CD4-positive, alpha-beta memory T cell (primary cell): ENCODE measurements at regions not wholly inside any gene's neighbourhood (a gene's known extent, or its start where the extent isn't known, plus 50 kb on each side); places are given as distances from the start of the nearest gene placed in this dataset.

Experiments used
- CTCF ChIA-PET: fragments of 350-600 bp; sonication (Branson Sonifier 250); formaldehyde crosslinking; loops from one replicate; lab custom pipeline; 2021; ENCODE audit warnings: inconsistent platforms; ENCODE audit not compliant: partially characterized antibody; lab: Charles Lee
- POLR2A ChIA-PET: fragments of 350-600 bp; sonication (Branson Sonifier 250); formaldehyde crosslinking; loops from one replicate; lab custom pipeline; 2021; ENCODE audit not compliant: partially characterized antibody; lab: Charles Lee
- DNase-seq, 5 donors: peaks; one replicate each; pipeline versions ENCODE4 v3.0.0 to v3.0.0-alpha.2; 2020 to 2022; ENCODE audit warnings: mixed read lengths in 1 of 5
- H3K27ac ChIP-seq: one replicate; pipeline ENCODE4 v1.7.0; 2013; ENCODE audit warnings: low read depth, low read length
- H3K27me3 ChIP-seq: 2 replicates; pipeline ENCODE4 v1.7.0; 2013; ENCODE audit warnings: mild to moderate bottlenecking, low read length, moderate library complexity; ENCODE audit not compliant: insufficient read depth
- H3K36me3 ChIP-seq: 2 replicates; pipeline ENCODE4 v1.7.0; 2013; ENCODE audit warnings: mild to moderate bottlenecking, low read length, moderate library complexity; ENCODE audit not compliant: insufficient read depth
- H3K4me1 ChIP-seq: 2 replicates; pipeline ENCODE4 v1.7.0; 2013; ENCODE audit warnings: mild to moderate bottlenecking, low read length, moderate library complexity; ENCODE audit not compliant: insufficient read depth
- H3K4me3 ChIP-seq, 2 donors: one replicate each; pipeline ENCODE4 v1.7.0; 2013; ENCODE audit warnings: low read length in 2 of 2, mild to moderate bottlenecking in 1 of 2
- H3K9me3 ChIP-seq, 2 donors: one replicate each; pipeline ENCODE4 v1.7.0; 2013; ENCODE audit warnings: low read length in 2 of 2, control low read depth in 1 of 2; ENCODE audit not compliant: control insufficient read depth in 1 of 2
- H3K27ac Mint-ChIP-seq, 7 donors: one replicate each; pipeline ENCODE4 v1.8.0; 2020 to 2021; ENCODE audit warnings: mixed read lengths in 7 of 7, mild to moderate bottlenecking in 6 of 7, inconsistent platforms in 3 of 7, moderate library complexity in 3 of 7
- H3K27me3 Mint-ChIP-seq, 2 donors: one replicate each; pipeline ENCODE4 v1.8.0; 2020 to 2021; ENCODE audit warnings: mixed read lengths in 2 of 2
- H3K36me3 Mint-ChIP-seq, 2 donors: one replicate each; pipeline ENCODE4 v1.8.0; 2020 to 2021; ENCODE audit warnings: mixed read lengths in 2 of 2, inconsistent platforms in 1 of 2, mild to moderate bottlenecking in 1 of 2
- H3K4me1 Mint-ChIP-seq, 4 donors: one replicate each; pipeline ENCODE4 v1.8.0; 2020 to 2021; ENCODE audit warnings: mixed read lengths in 4 of 4, mild to moderate bottlenecking in 1 of 4
- H3K4me3 Mint-ChIP-seq, 8 donors: one replicate each; pipeline ENCODE4 v1.8.0; 2020 to 2021; ENCODE audit warnings: mixed read lengths in 8 of 8, mild to moderate bottlenecking in 7 of 8, moderate library complexity in 6 of 8, inconsistent platforms in 3 of 8
- H3K9me3 Mint-ChIP-seq, 8 donors: one replicate each; pipeline ENCODE4 v1.8.0; 2020 to 2021; ENCODE audit warnings: mixed read lengths in 8 of 8, mild to moderate bottlenecking in 5 of 8, inconsistent platforms in 3 of 8, moderate library complexity in 1 of 8
- intact Hi-C: fragments of 100-400 bp; cut with micrococcal nuclease; formaldehyde crosslinking; loops from one replicate; pipeline ENCODE4 v1.15.1; 2023

DNA sequence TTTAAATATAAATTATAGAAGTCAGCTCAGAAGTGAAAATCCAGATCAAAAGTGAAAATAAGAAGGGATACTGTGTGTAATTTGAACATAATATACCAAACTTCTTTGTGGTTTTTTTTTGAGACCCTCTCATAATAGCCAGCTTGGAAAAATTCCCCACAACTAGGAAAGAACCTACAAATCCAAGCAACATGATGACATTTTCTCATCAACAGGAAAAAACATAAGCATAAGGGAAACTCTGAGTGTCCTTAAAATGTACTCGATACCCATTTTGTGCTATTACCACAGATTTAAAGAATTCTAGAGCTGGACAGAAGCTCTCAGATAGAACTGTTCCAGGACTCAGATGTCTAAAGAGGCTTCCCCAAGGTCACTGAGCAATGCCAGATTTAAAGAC is 214.8 kb upstream of the KLF14 start:
- no peaks in the 10 kb centered on the region for H3K36me3 ChIP-seq
- Mint-ChIP-seq H3K36me3 (peaks cover 13 to 42% of the 10 kb centered on the region in 2 donors), H3K27me3 (no peaks in the 10 kb centered on the region), H3K4me1 (peaks cover 46 to 59% (median 55%) of the 10 kb centered on the region in 4 donors), H3K4me3 (peak overlapping the region in 6 of 8 donors; percentile 20 to 48 (median 34)), H3K9me3 (no peaks in the 10 kb centered on the region), H3K27ac (peak overlapping the region in 5 of 7 donors; percentile 37 to 71 (median 48))
- DNase-seq = no peak
- no peaks in the 10 kb centered on the region for H3K9me3 ChIP-seq
- H3K4me3 ChIP-seq = no peak overlapping the region
- POLR2A ChIA-PET = interaction anchor here (2.5 to 8.9 kb wide), 3 partner anchors 9 to 18 kb away, joined by 13 to 176 read pairs (median 66); no protein-coding TSS in a partner anchor
- no peaks in the 10 kb centered on the region for H3K27me3 ChIP-seq
- H3K4me1 ChIP-seq = peaks cover 96% of the 10 kb centered on the region
- CTCF ChIA-PET = interaction anchor here (1.1 to 9.1 kb wide), 4 partner anchors 9 to 58 kb away, joined by 3 to 100 read pairs (median 6); no protein-coding TSS in a partner anchor
- intact Hi-C loops = no loop called here
- H3K27ac ChIP-seq = peak overlapping the region; percentile 49

DNA sequence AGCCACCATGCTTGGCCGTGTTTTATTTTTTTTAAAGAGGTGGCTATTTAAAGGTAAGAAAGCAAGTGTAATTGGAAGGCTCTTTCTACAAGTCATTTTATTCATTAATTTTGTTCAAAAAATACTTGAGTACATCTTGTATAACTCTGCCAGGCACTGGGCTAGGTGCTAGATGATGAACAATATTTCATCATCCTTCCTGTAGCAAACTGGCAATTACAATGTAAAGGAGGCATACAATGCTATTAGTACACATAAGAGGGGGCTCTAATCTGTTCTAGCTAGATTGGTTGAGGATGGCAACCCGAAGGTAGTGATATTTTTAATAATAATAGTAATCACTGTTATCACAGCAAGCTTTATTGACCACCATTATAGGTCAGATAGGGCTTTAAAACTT is 215.5 kb upstream of the KLF14 start:
- H3K9me3 Mint-ChIP-seq = no peaks in the 10 kb centered on the region
- intact Hi-C loops = no loop called here

DNA sequence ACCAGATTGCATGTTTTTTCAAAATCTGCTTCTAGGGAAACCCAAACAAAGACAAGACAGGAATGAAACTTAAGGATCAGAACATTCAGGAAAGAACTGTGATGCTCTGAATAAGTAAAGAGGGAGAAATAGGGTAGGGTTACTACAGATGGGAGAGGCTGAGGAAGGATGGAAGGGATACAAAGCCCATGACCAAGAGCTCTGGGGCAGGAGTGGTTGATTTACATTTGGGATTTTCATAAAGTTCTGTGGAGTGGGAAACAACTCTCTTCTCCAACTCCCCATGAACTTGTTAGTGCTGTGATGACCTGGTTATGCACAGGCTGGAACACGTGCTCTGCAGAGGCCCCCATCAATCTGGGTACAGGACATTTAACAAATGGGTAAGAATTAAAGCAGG is 216.0 kb upstream of the KLF14 start:
- no peak for DNase-seq
- H3K27me3 Mint-ChIP-seq = no peaks in the 10 kb centered on the region
- no peaks in the 10 kb centered on the region for H3K9me3 Mint-ChIP-seq
- no peak overlapping the region for H3K27ac Mint-ChIP-seq
- peak overlapping the region; percentile 76 for H3K27ac ChIP-seq
- POLR2A ChIA-PET = interaction anchor here (1.0 to 8.9 kb wide), 3 partner anchors 8 to 21 kb away, joined by 3 to 176 read pairs (median 66); no protein-coding TSS in a partner anchor
- H3K4me1 Mint-ChIP-seq = peaks cover 34 to 59% (median 57%) of the 10 kb centered on the region in 4 donors
- peaks cover 96% of the 10 kb centered on the region for H3K4me1 ChIP-seq
- no peak overlapping the region for H3K4me3 ChIP-seq
- no peaks in the 10 kb centered on the region for H3K9me3 ChIP-seq
- intact Hi-C loops = loop anchor here (5.0 kb wide), 1 partner anchor 37 kb away; no protein-coding TSS in a partner anchor
- H3K36me3 Mint-ChIP-seq = peaks cover 16 to 46% of the 10 kb centered on the region in 2 donors
- CTCF ChIA-PET = interaction anchor here (9.1 kb wide), 1 partner anchor 8 kb away, joined by 100 read pairs; no protein-coding TSS in a partner anchor
- H3K27me3 ChIP-seq = no peaks in the 10 kb centered on the region
- no peaks in the 10 kb centered on the region for H3K36me3 ChIP-seq
- H3K4me3 Mint-ChIP-seq = no peak overlapping the region

More for the DNA sequence above, 215.5 kb upstream of the KLF14 start:
- DNase-seq = no peak
- Mint-ChIP-seq H3K27me3 (no peaks in the 10 kb centered on the region), H3K36me3 (peaks cover 10 to 46% of the 10 kb centered on the region in 2 donors), H3K27ac (peak overlapping the region in 1 of 7 donors; percentile 83), H3K4me1 (peaks cover 39 to 59% (median 57%) of the 10 kb centered on the region in 4 donors), H3K4me3 (peak overlapping the region in 5 of 8 donors; percentile 25 to 66 (median 40))
- H3K9me3 ChIP-seq = no peaks in the 10 kb centered on the region
- peak overlapping the region; percentile 76 for H3K27ac ChIP-seq
- H3K27me3 ChIP-seq = no peaks in the 10 kb centered on the region
- no peak overlapping the region for H3K4me3 ChIP-seq
- peaks cover 96% of the 10 kb centered on the region for H3K4me1 ChIP-seq
- H3K36me3 ChIP-seq = no peaks in the 10 kb centered on the region
- CTCF ChIA-PET = interaction anchor here (1.3 to 9.1 kb wide), 2 partner anchors 8 to 52 kb away, joined by 6 to 100 read pairs; no protein-coding TSS in a partner anchor
- POLR2A ChIA-PET = interaction anchor here (1.0 to 8.9 kb wide), 3 partner anchors 8 to 21 kb away, joined by 3 to 176 read pairs (median 66); no protein-coding TSS in a partner anchor

- intact Hi-C loops = loop anchor here (1.0 to 5.0 kb wide), 2 partner anchors 7 to 37 kb away; no protein-coding TSS in a partner anchor
- Mint-ChIP-seq H3K27ac (no peak overlapping the region), H3K27me3 (no peaks in the 10 kb centered on the region), H3K36me3 (peaks cover 18 to 44% of the 10 kb centered on the region in 2 donors), H3K4me1 (peaks cover 27 to 59% (median 56%) of the 10 kb centered on the region in 4 donors), H3K4me3 (no peak overlapping the region), H3K9me3 (no peaks in the 10 kb centered on the region)
- Histone ChIP-seq H3K27me3 (no peaks in the 10 kb centered on the region), H3K9me3 (no peaks in the 10 kb centered on the region), H3K36me3 (no peaks in the 10 kb centered on the region), H3K4me1 (peaks cover 96% of the 10 kb centered on the region), H3K27ac (peak overlapping the region; percentile 76), H3K4me3 (no peak overlapping the region)
- ChIA-PET CTCF (interaction anchor here (9.1 kb wide), 1 partner anchor 7 kb away, joined by 100 read pairs; no protein-coding TSS in a partner anchor), POLR2A (interaction anchor here (1.0 to 8.9 kb wide), 4 partner anchors 7 to 70 kb away, joined by 3 to 176 read pairs (median 34); no protein-coding TSS in a partner anchor)
- no peak for DNase-seq
These were observed 216.7 kb upstream of the KLF14 start for GRCh38 chr7:130950741-130951140.

- Histone ChIP-seq H3K27ac (peak overlapping the region; percentile 76), H3K36me3 (no peaks in the 10 kb centered on the region), H3K4me1 (peaks cover 96% of the 10 kb centered on the region), H3K27me3 (no peaks in the 10 kb centered on the region), H3K4me3 (peak overlapping the region in 1 of 2 donors; percentile 8), H3K9me3 (no peaks in the 10 kb centered on the region)
- CTCF ChIA-PET = interaction anchor here (1.0 to 9.1 kb wide), 5 partner anchors 6 to 54 kb away, joined by 3 to 100 read pairs (median 7); no protein-coding TSS in a partner anchor
- H3K4me1 Mint-ChIP-seq = peaks cover 20 to 59% (median 56%) of the 10 kb centered on the region in 4 donors
- peaks cover 18 to 46% of the 10 kb centered on the region in 2 donors for H3K36me3 Mint-ChIP-seq
- H3K27ac Mint-ChIP-seq = no peak overlapping the region
- DNase-seq = peak; percentile 54 to 85 (median 61)
- H3K4me3 Mint-ChIP-seq = no peak overlapping the region
- intact Hi-C loops = loop anchor here (1.0 to 5.0 kb wide), 2 partner anchors 8 to 36 kb away; no protein-coding TSS in a partner anchor
- POLR2A ChIA-PET = interaction anchor here (1.1 to 8.9 kb wide), 6 partner anchors 6 to 69 kb away, joined by 3 to 176 read pairs (median 4); no protein-coding TSS in a partner anchor
- H3K27me3 Mint-ChIP-seq = no peaks in the 10 kb centered on the region
- no peaks in the 10 kb centered on the region for H3K9me3 Mint-ChIP-seq
These were observed 217.4 kb upstream of the KLF14 start for GRCh38 chr7:130951303-130951975.

DNA sequence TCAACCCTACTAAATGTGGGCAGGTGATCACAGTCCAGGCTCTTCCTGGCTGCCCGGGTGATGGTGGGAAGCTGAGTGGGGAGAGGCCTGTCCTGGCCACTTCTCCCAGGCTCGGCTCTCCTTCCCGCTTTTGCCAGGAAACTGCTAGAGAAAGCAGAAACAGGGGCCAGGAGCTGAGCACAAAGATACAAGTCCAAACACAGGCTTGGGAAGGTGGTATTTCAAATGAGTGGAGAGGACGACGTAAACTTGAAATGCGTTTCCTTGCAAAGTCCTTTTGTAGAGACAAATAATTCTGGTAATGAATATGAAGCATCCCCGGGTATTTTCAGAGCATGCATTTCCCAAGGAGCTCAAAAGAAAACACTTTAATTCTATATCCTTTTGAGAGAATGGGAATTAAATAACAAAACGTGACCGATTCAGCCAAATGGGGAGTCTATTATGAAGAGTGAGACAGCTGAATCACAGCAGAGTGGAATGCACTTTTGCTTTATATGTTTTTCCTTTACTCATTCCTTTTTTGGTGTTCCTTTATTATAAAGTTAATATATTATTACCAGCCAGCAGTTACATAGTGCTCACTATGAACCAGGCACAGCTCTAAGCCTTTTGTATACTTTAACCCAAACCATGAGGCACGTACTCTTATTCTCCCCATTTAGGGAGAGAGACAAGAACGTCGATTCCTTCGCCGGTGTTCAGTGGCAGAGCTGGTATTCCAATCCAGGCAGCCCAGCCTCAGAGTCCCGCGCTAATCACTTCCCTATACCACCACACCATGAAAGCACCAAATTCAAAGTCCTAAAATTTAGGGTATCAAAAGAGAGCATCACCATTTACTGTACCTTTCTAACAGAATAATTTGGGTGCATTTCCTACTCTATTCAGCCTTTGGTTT is 218.2 kb upstream of the KLF14 start:
- Histone ChIP-seq H3K36me3 (no peaks in the 10 kb centered on the region), H3K4me3 (peak overlapping the region in 1 of 2 donors; percentile 8), H3K27me3 (no peaks in the 10 kb centered on the region), H3K9me3 (no peaks in the 10 kb centered on the region), H3K27ac (peak overlapping the region; percentile 76), H3K4me1 (peaks cover 96% of the 10 kb centered on the region)
- CTCF ChIA-PET = interaction anchor here (1.0 to 9.1 kb wide), 5 partner anchors 5 to 55 kb away, joined by 3 to 100 read pairs (median 7); no protein-coding TSS in a partner anchor
- DNase-seq = no peak
- Mint-ChIP-seq H3K4me3 (peak overlapping the region in 3 of 8 donors; percentile 52 to 80 (median 64)), H3K36me3 (peaks cover 18 to 51% of the 10 kb centered on the region in 2 donors), H3K9me3 (no peaks in the 10 kb centered on the region), H3K27ac (no peak overlapping the region), H3K27me3 (no peaks in the 10 kb centered on the region), H3K4me1 (peaks cover 13 to 59% (median 56%) of the 10 kb centered on the region in 4 donors)
- intact Hi-C loops = loop anchor here (1.0 to 5.0 kb wide), 3 partner anchors 8 to 35 kb away; no protein-coding TSS in a partner anchor
- POLR2A ChIA-PET = interaction anchor here (0.6 to 11.7 kb wide), 12 partner anchors 5 to 69 kb away, joined by 3 to 176 read pairs (median 4); no protein-coding TSS in a partner anchor
